Mesendoderm (in vitro differentiated cells): ENCODE measurements at regions not wholly inside any gene's neighbourhood (a gene's known extent, or its start where the extent isn't known, plus 50 kb on each side); places are given as distances from the start of the nearest gene placed in this dataset.
"Not testable (repeated sequence)": the region's sequence is repeated elsewhere in the genome, so short reads cannot be mapped to it uniquely, and the experiment has no call there.

Experiments used
- DNase-seq: peaks from one replicate; pipeline ENCODE4 v3.0.0; 2013
- H2AK5ac ChIP-seq: 2 replicates; pipeline ENCODE4 v1.6.1; 2013; ENCODE audit warnings: low read length, inconsistent platforms
- H2BK120ac ChIP-seq: 2 replicates; pipeline ENCODE4 v1.6.1; 2013; ENCODE audit warnings: low read depth, mild to moderate bottlenecking, low read length, moderate library complexity, mixed read lengths
- H2BK15ac ChIP-seq: replicated peaks from 2 replicates; pipeline ENCODE4 v1.6.1; 2013; ENCODE audit warnings: low read depth, mild to moderate bottlenecking, moderate library complexity
- H2BK5ac ChIP-seq: 2 replicates; pipeline ENCODE4 v1.6.1; 2013; ENCODE audit warnings: low read length, inconsistent platforms
- H3K18ac ChIP-seq: 2 replicates; pipeline ENCODE4 v1.6.1; 2013; ENCODE audit warnings: mild to moderate bottlenecking, low read length, mixed read lengths
- H3K23ac ChIP-seq: one replicate; pipeline ENCODE4 v1.6.1; 2013; ENCODE audit warnings: low read length
- H3K27ac ChIP-seq: 2 replicates; pipeline ENCODE4 v1.5.1; 2013; ENCODE audit warnings: low read depth, mild to moderate bottlenecking, inconsistent platforms, low read length, moderate library complexity
- H3K27me3 ChIP-seq: 2 replicates; pipeline ENCODE4 v1.6.1; 2013; ENCODE audit warnings: low read length, control low read depth, mild to moderate bottlenecking, inconsistent platforms; ENCODE audit not compliant: insufficient read depth, poor library complexity
- H3K36me3 ChIP-seq: 2 replicates; pipeline ENCODE4 v1.6.1; 2013; ENCODE audit warnings: low read length, inconsistent platforms; ENCODE audit not compliant: control insufficient read depth, insufficient read depth
- H3K4ac ChIP-seq: one replicate; pipeline ENCODE4 v1.6.1; 2013; ENCODE audit warnings: low read depth, mild to moderate bottlenecking, low read length, moderate library complexity
- H3K4me1 ChIP-seq: 2 replicates; pipeline ENCODE4 v1.6.1; 2013; ENCODE audit warnings: low read depth, low read length, inconsistent platforms; ENCODE audit not compliant: control insufficient read depth
- H3K4me2 ChIP-seq: 2 replicates; pipeline ENCODE4 v1.6.1; 2013; ENCODE audit warnings: low read length
- H3K4me3 ChIP-seq: 2 replicates; pipeline ENCODE4 v1.5.1; 2013; ENCODE audit warnings: mild to moderate bottlenecking, low read length
- H3K56ac ChIP-seq: one replicate; pipeline ENCODE4 v1.6.1; 2013; ENCODE audit warnings: low read length
- H3K79me1 ChIP-seq: 2 replicates; pipeline ENCODE4 v1.6.1; 2013; ENCODE audit warnings: low read length, inconsistent platforms
- H3K79me2 ChIP-seq: 2 replicates; pipeline ENCODE4 v1.6.1; 2013; ENCODE audit warnings: mild to moderate bottlenecking, low read length; ENCODE audit not compliant: control insufficient read depth, insufficient read depth
- H3K9ac ChIP-seq: 2 replicates; pipeline ENCODE4 v1.6.1; 2013; ENCODE audit warnings: low read length, inconsistent platforms
- H4K5ac ChIP-seq: one replicate; pipeline ENCODE4 v1.6.1; 2013; ENCODE audit warnings: low read length
- H4K8ac ChIP-seq: one replicate; pipeline ENCODE4 v1.6.1; 2013; ENCODE audit warnings: low read depth, mild to moderate bottlenecking, control low read depth, low read length, moderate library complexity
- WGBS: extraction: QIAGEN DNeasy Blood & Tissue Kit; methylation state at CpG from one replicate; pipeline ENCODE4 v1.1.7; 2013; ENCODE audit warnings: low lambda C conversion rate, missing lambda C conversion rate; ENCODE audit not compliant: insufficient coverage; ENCODE audit errors: extremely low coverage; 5-methylcytosine and 5-hydroxymethylcytosine counted together

DNA sequence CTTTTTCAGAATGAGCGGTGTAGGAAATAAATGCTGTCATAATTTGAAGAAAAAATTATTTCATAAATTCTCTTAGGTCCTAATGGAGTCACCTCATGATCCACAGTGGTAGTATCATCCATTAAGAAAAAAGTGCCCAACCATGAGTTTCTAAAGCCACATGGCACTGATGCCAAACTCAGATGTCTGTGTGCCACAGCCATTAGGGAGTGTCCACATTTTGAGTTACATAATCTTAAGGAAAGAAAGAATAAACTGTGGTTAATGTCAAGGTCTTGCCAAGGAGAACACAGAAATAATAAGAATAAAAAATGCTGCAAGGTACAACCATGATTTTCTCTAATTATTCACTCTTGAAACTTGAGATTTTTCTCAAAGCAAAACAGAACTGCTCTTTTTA, 1101.8 kb downstream of the SORCS3 start:
- Histone ChIP-seq H3K9ac (no peak overlapping the region), H3K23ac (no peak overlapping the region), H3K56ac (no peak overlapping the region), H3K4me3 (no peak overlapping the region), H3K18ac (no peak overlapping the region), H3K4ac (no peak overlapping the region), H4K5ac (no peak overlapping the region), H3K79me2 (no peaks in the 10 kb centered on the region), H2BK120ac (no peak overlapping the region), H3K4me1 (no peaks in the 10 kb centered on the region), H2AK5ac (no peak overlapping the region), H4K8ac (no peak overlapping the region), H2BK5ac (no peak overlapping the region), H3K4me2 (no peak overlapping the region), H3K36me3 (no peaks in the 10 kb centered on the region), H3K27me3 (no peaks in the 10 kb centered on the region), H2BK15ac (no peak overlapping the region), H3K79me1 (no peaks in the 10 kb centered on the region), H3K27ac (no peak overlapping the region)
- WGBS, result no CpG with 5 or more reads among the region's 1 CpG
- DNase-seq, result no peak

DNA sequence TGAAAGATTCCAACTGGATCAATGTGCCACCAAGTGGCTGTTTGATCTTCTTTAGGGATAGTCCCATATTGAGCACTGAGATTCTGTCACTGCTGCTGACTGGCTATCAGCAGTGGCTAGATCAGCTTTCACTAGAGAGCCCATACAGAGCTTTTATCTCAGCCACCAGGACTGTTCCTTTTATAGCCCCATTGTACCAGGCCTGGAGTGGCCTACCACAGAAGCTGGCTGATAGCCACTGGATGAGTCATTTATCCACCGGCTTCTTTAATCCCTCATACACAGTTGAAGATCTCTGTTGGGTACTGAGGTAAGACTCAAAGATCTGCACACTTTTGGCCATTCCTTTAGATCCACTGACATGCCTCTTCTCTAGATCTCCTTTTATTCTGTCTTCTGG, 1101.1 kb downstream of the SORCS3 start:
- Histone ChIP-seq H3K23ac (no peak overlapping the region), H3K27me3 (no peaks in the 10 kb centered on the region), H4K5ac (no peak overlapping the region), H3K27ac (no peak overlapping the region), H3K4me1 (no peaks in the 10 kb centered on the region), H3K9ac (no peak overlapping the region), H2BK120ac (no peak overlapping the region), H2BK5ac (no peak overlapping the region), H3K4me2 (no peak overlapping the region), H3K18ac (no peak overlapping the region), H3K4me3 (no peak overlapping the region), H4K8ac (no peak overlapping the region), H3K79me2 (no peaks in the 10 kb centered on the region), H2AK5ac (no peak overlapping the region), H3K36me3 (no peaks in the 10 kb centered on the region), H2BK15ac (no peak overlapping the region), H3K79me1 (no peaks in the 10 kb centered on the region), H3K4ac (no peak overlapping the region), H3K56ac (no peak overlapping the region)
- DNase-seq, result peak; percentile 25
- WGBS, result no CpG with 5 or more reads among the region's 1 CpG

DNA sequence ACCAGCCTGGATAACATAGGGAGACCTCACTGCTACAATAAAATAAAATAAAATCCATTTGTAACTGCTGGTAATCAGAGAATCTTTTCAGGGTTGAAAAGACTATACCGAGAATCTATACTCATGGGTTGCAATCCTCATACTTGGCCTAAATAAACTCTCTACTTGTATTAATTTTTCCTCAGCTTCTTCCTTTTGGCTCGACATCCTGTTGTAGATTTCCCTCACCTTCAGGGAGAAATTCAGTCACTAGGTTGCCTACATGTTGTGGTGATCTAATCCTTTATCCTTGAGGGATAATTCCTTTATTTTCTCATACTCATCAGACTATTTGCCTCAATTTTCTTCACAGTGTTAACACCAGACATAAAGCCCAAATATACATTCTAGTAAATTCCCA, 1093.4 kb downstream of the SORCS3 start:
- H3K56ac ChIP-seq, result no peak overlapping the region
- H3K4me2 ChIP-seq, result no peak overlapping the region
- H2BK15ac ChIP-seq, result no peak overlapping the region
- no peak overlapping the region for H3K4ac ChIP-seq
- no peak overlapping the region for H2AK5ac ChIP-seq
- H2BK120ac ChIP-seq, result no peak overlapping the region
- no peak overlapping the region for H3K23ac ChIP-seq
- no peak overlapping the region for H4K8ac ChIP-seq
- no peaks in the 10 kb centered on the region for H3K79me1 ChIP-seq
- H3K27ac ChIP-seq, result no peak overlapping the region
- DNase-seq, result no peak
- no peak overlapping the region for H4K5ac ChIP-seq
- H3K4me3 ChIP-seq, result no peak overlapping the region
- no peaks in the 10 kb centered on the region for H3K27me3 ChIP-seq
- H3K18ac ChIP-seq, result no peak overlapping the region
- no peaks in the 10 kb centered on the region for H3K4me1 ChIP-seq
- H3K36me3 ChIP-seq, result no peaks in the 10 kb centered on the region
- H3K79me2 ChIP-seq, result no peaks in the 10 kb centered on the region
- H3K9ac ChIP-seq, result no peak overlapping the region
- no CpG with 5 or more reads among the region's 2 CpGs for WGBS
- no peak overlapping the region for H2BK5ac ChIP-seq

DNA sequence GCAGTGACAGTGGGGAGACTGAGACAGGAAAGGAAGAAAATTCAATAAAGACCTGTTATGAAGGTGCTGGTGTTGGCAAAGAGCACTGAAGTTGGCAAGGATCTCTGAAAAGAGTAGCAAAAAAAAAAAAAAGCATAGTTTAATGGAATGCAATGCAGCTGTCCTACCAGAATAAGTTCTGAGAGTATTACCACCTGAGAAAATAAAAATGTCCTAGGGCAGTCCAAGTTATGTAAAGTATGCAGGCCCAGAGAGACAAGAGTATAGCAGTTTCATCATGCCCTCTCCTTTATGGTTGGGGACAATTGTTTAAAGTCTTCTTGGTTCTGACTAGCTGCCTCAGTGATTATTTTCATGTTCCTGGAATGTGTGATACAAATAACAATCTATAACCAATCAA, 1092.8 kb downstream of the SORCS3 start:
- H2BK15ac ChIP-seq, result no peak overlapping the region
- H3K79me2 ChIP-seq, result no peaks in the 10 kb centered on the region
- H2BK5ac ChIP-seq, result no peak overlapping the region
- no peaks in the 10 kb centered on the region for H3K79me1 ChIP-seq
- H3K27ac ChIP-seq, result no peak overlapping the region
- no peak overlapping the region for H3K9ac ChIP-seq
- no peaks in the 10 kb centered on the region for H3K4me1 ChIP-seq
- no peak overlapping the region for H3K23ac ChIP-seq
- H3K4me3 ChIP-seq, result no peak overlapping the region
- H3K4me2 ChIP-seq, result no peak overlapping the region
- H2BK120ac ChIP-seq, result no peak overlapping the region
- H3K56ac ChIP-seq, result no peak overlapping the region
- no peaks in the 10 kb centered on the region for H3K36me3 ChIP-seq
- DNase-seq, result no peak
- H4K5ac ChIP-seq, result no peak overlapping the region
- H2AK5ac ChIP-seq, result no peak overlapping the region
- no peak overlapping the region for H4K8ac ChIP-seq
- peak overlapping the region; percentile 16 for H3K4ac ChIP-seq
- H3K18ac ChIP-seq, result no peak overlapping the region
- no peaks in the 10 kb centered on the region for H3K27me3 ChIP-seq

DNA sequence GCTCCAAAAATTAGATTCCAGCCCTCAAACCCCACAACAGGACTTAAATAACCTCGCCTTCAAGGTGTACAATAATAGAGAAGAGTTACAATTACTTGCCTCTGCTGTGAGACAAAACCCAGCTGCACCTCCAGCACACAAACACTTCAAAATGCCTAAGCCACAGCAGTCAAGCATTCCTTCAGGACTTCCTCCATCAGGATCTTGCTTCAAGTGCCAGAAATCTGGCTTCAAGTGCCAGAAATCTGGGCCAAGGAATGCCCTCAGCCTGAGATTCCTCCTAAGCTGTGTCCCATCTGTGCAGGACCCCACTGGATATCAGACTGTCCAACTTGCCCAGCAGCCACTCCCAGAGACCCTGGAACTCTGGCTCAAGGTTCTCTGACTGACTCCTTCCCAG, 1088.3 kb downstream of the SORCS3 start:
- H3K4me1 ChIP-seq, result peaks cover 5% of the 10 kb centered on the region
- no peak overlapping the region for H4K5ac ChIP-seq
- no peak overlapping the region for H3K9ac ChIP-seq
- no peak overlapping the region for H3K4me2 ChIP-seq
- no peak overlapping the region for H3K27ac ChIP-seq
- H2AK5ac ChIP-seq, result no peak overlapping the region
- no CpG with 5 or more reads among the region's 1 CpG for WGBS
- no peak for DNase-seq
- no peak overlapping the region for H2BK15ac ChIP-seq
- H2BK5ac ChIP-seq, result no peak overlapping the region
- no peaks in the 10 kb centered on the region for H3K36me3 ChIP-seq
- no peaks in the 10 kb centered on the region for H3K79me2 ChIP-seq
- no peak overlapping the region for H3K4ac ChIP-seq
- no peaks in the 10 kb centered on the region for H3K79me1 ChIP-seq
- no peaks in the 10 kb centered on the region for H3K27me3 ChIP-seq
- no peak overlapping the region for H3K56ac ChIP-seq
- H3K23ac ChIP-seq, result no peak overlapping the region
- no peak overlapping the region for H3K4me3 ChIP-seq
- no peak overlapping the region for H3K18ac ChIP-seq
- H4K8ac ChIP-seq, result no peak overlapping the region
- H2BK120ac ChIP-seq, result no peak overlapping the region

DNA sequence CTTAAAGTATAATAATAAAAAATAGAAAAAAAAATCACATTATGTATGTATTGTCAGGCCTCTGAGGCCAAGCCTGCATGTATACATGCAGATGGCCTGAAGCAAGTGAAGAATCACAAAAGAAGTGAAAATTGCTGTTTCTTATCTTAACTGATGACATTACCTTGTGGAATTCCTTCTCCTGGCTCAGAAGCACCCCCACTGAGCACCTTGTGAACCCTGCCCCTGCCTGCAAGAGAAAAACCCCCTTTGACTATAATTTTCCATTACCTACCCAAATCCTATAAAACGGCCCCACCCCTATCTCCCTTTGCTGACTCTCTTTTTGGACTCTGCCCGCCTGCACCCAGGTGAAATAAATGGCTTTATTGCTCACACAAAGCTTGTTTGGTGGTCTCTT, 1086.5 kb downstream of the SORCS3 start:
- H2BK120ac ChIP-seq, H3K4me2 ChIP-seq, H3K79me1 ChIP-seq, H2BK15ac ChIP-seq, H3K36me3 ChIP-seq, H3K23ac ChIP-seq, H3K4me3 ChIP-seq, H4K8ac ChIP-seq, H2AK5ac ChIP-seq, H3K56ac ChIP-seq, H3K9ac ChIP-seq, H3K27me3 ChIP-seq, H3K79me2 ChIP-seq, H3K4ac ChIP-seq, H4K5ac ChIP-seq, H3K4me1 ChIP-seq, H3K27ac ChIP-seq, H2BK5ac ChIP-seq: not testable (repeated sequence)
- H3K18ac ChIP-seq, result peak overlapping the region; percentile 18
- no CpG with 5 or more reads among the region's 2 CpGs for WGBS
- DNase-seq, result peak; percentile 85
